Activated CD4-positive, alpha-beta T cell treated with anti-CD3 and anti-CD28 coated beads, Interleukin-2, Interleukin-6, amounts not matched to agents 100 ng/mL and 50 ng/mL, durations not matched to agents 16 hours and 8 hours (primary cell): ENCODE measurements at regions not wholly inside any gene's neighbourhood (a gene's known extent, or its start where the extent isn't known, plus 50 kb on each side); places are given as distances from the start of the nearest gene placed in this dataset.

Source experiments
- DNase-seq: peaks from one replicate; pipeline ENCODE4 v3.0.0-alpha.2; 2020

GRCh38 chr12:77560714-77561113 lies 270.0 kb upstream of the NAV3 start:
- DNase-seq = no peak

GRCh38 chr12:77559400-77560074 lies 271.2 kb upstream of the NAV3 start:
- no peak for DNase-seq

- DNase-seq = no peak
Measured at GRCh38 chr12:77555074-77555473, 275.6 kb upstream of the NAV3 start.

GRCh38 chr12:77553976-77554619 lies 276.6 kb upstream of the NAV3 start:
- DNase-seq = peak; percentile 33

GRCh38 chr12:77549383-77550128 lies 281.1 kb upstream of the NAV3 start:
- no peak for DNase-seq

GRCh38 chr12:77548797-77549196 lies 281.9 kb upstream of the NAV3 start:
- no peak for DNase-seq

- DNase-seq = no peak
Measured at GRCh38 chr12:77540097-77540496, 290.6 kb upstream of the NAV3 start.

- no peak for DNase-seq
Measured at GRCh38 chr12:77537663-77538062, 293.0 kb upstream of the NAV3 start.

- no peak for DNase-seq
Measured at GRCh38 chr12:77535734-77536133, 295.0 kb upstream of the NAV3 start.

GRCh38 chr12:77531912-77532311 lies 298.8 kb upstream of the NAV3 start:
- no peak for DNase-seq

- no peak for DNase-seq
Measured at GRCh38 chr12:77522247-77522646, 308.4 kb upstream of the NAV3 start.

- no peak for DNase-seq
Measured at GRCh38 chr12:77521508-77522115, 309.1 kb upstream of the NAV3 start.

- no peak for DNase-seq
Measured at GRCh38 chr12:77514511-77514910, 316.2 kb upstream of the NAV3 start.

GRCh38 chr12:77510985-77511384 lies 319.7 kb upstream of the NAV3 start:
- DNase-seq = no peak

GRCh38 chr12:77504466-77504865 lies 326.2 kb upstream of the NAV3 start:
- no peak for DNase-seq

- no peak for DNase-seq
Measured at GRCh38 chr12:77500089-77500488, 330.6 kb upstream of the NAV3 start.

GRCh38 chr12:77497647-77498046 lies 333.0 kb upstream of the NAV3 start:
- no peak for DNase-seq

- no peak for DNase-seq
Measured at GRCh38 chr12:77496714-77497113, 334.0 kb upstream of the NAV3 start.

- DNase-seq = no peak
Measured at GRCh38 chr12:77494296-77494695, 336.4 kb upstream of the NAV3 start.

GRCh38 chr12:77493302-77494168 lies 337.2 kb upstream of the NAV3 start:
- no peak for DNase-seq

- DNase-seq = no peak
Measured at GRCh38 chr12:77492536-77492935, 338.2 kb upstream of the NAV3 start.

- DNase-seq = no peak
Measured at GRCh38 chr12:77489331-77489970, 341.2 kb upstream of the NAV3 start.
